22Rv1 (cell line): ENCODE measurements at regions not wholly inside any gene's neighbourhood (a gene's known extent, or its start where the extent isn't known, plus 50 kb on each side); places are given as distances from the start of the nearest gene placed in this dataset.

Experiments
- ZFX ChIP-seq: fragments of 450-650 bp; IDR thresholded peaks from 2 replicates; pipeline ENCODE4 v1.6.1; 2017; ENCODE audit warnings: antibody characterized with exemption, borderline replicate concordance
- TF ChIP-seq, protein P1 (sequence below): fragments of 450-650 bp; IDR thresholded peaks from 2 replicates; pipeline ENCODE4 v1.5.1; 2017; ENCODE audit warnings: mild to moderate bottlenecking

DNA sequence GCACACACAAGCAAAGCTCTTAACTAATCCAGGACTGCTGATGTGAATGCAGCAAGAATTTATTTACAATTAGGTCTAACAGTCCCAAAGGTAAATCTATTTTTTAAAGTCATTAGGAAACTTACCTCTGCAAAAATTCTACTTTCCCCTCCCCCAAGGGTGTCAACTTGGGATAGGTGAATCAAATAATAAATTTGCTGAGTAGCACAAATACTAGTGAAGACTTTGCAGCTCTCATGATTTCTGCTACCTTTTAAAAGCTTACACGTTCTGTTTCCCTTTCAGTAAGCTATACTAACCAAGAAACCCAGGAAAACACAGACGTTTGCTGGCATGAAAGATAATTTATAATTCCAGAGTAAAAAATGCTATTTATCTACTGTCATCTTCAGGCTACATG, 296.6 kb upstream of the SLC7A11 start:
- TF ChIP-seq, protein P1, sequence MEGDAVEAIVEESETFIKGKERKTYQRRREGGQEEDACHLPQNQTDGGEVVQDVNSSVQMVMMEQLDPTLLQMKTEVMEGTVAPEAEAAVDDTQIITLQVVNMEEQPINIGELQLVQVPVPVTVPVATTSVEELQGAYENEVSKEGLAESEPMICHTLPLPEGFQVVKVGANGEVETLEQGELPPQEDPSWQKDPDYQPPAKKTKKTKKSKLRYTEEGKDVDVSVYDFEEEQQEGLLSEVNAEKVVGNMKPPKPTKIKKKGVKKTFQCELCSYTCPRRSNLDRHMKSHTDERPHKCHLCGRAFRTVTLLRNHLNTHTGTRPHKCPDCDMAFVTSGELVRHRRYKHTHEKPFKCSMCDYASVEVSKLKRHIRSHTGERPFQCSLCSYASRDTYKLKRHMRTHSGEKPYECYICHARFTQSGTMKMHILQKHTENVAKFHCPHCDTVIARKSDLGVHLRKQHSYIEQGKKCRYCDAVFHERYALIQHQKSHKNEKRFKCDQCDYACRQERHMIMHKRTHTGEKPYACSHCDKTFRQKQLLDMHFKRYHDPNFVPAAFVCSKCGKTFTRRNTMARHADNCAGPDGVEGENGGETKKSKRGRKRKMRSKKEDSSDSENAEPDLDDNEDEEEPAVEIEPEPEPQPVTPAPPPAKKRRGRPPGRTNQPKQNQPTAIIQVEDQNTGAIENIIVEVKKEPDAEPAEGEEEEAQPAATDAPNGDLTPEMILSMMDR, result no peak
- TF ChIP-seq ZFX, result no peak
